ENCODE measurements at regions not wholly inside any gene's neighbourhood (a gene's known extent, or its start where the extent isn't known, plus 50 kb on each side); places are given as distances from the start of the nearest gene placed in this dataset.
"Not testable (repeated sequence)": the region's sequence is repeated elsewhere in the genome, so short reads cannot be mapped to it uniquely, and the experiment has no call there.

GRCh38 chr12:87332987-87333726 is 696.0 kb downstream of the C12orf50 start:
- H3K9me3 ChIP-seq = no peaks in the 10 kb centered on the region
- no peaks in the 10 kb centered on the region for H3K27me3 ChIP-seq
- intact Hi-C loops (cut with DNase I; ENCODE audit: low total_unique reads) = no loop called here
- TF ChIP-seq CTCF (IDR thresholded peaks at IDR 0.05) = no peak
- TF ChIP-seq POLR2A (IDR thresholded peaks at IDR 0.05) = no peak
- no peaks in the 10 kb centered on the region for H3K4me1 ChIP-seq
- H3K27ac ChIP-seq = no peak overlapping the region
- no peak overlapping the region for H3K4me3 ChIP-seq
- H3K36me3 ChIP-seq = no peaks in the 10 kb centered on the region
- no peak for DNase-seq

- intact Hi-C loops (cut with DNase I; ENCODE audit: low total_unique reads); H3K36me3 ChIP-seq; H3K4me3 ChIP-seq; H3K27ac ChIP-seq; H3K9me3 ChIP-seq; DNase-seq; H3K4me1 ChIP-seq; H3K27me3 ChIP-seq: not testable (repeated sequence)
These were observed 699.1 kb downstream of the C12orf50 start for GRCh38 chr12:87330071-87330555.

- H3K27ac ChIP-seq = no peak overlapping the region
- H3K4me1 ChIP-seq = no peaks in the 10 kb centered on the region
- no peaks in the 10 kb centered on the region for H3K9me3 ChIP-seq
- H3K27me3 ChIP-seq = no peaks in the 10 kb centered on the region
- no peak for DNase-seq
- H3K4me3 ChIP-seq = no peak overlapping the region
- H3K36me3 ChIP-seq = no peaks in the 10 kb centered on the region
- intact Hi-C loops (cut with DNase I; ENCODE audit: low total_unique reads) = no loop called here
- TF ChIP-seq POLR2A (IDR thresholded peaks at IDR 0.05) (no peak), CTCF (IDR thresholded peaks at IDR 0.05) (no peak)
These were observed 699.9 kb downstream of the C12orf50 start for GRCh38 chr12:87329076-87329863.

GRCh38 chr12:87323369-87323768 is 705.8 kb downstream of the C12orf50 start:
- H3K27me3 ChIP-seq = no peaks in the 10 kb centered on the region
- no peaks in the 10 kb centered on the region for H3K9me3 ChIP-seq
- no peak for DNase-seq
- TF ChIP-seq POLR2A (IDR thresholded peaks at IDR 0.05) (no peak), CTCF (IDR thresholded peaks at IDR 0.05) (no peak)
- intact Hi-C loops (cut with DNase I; ENCODE audit: low total_unique reads) = no loop called here
- no peak overlapping the region for H3K4me3 ChIP-seq
- H3K36me3 ChIP-seq = no peaks in the 10 kb centered on the region
- H3K27ac ChIP-seq = no peak overlapping the region
- H3K4me1 ChIP-seq = no peaks in the 10 kb centered on the region

- no peak for TF ChIP-seq CTCF (IDR thresholded peaks at IDR 0.05)
- no peak for TF ChIP-seq POLR2A (IDR thresholded peaks at IDR 0.05)
- intact Hi-C loops (cut with DNase I; ENCODE audit: low total_unique reads) = no loop called here
These were observed 708.5 kb downstream of the C12orf50 start for GRCh38 chr12:87320724-87321123.

More at GRCh38 chr12:87320724-87321123, 708.5 kb downstream of the C12orf50 start:
- Histone ChIP-seq H3K27ac (no peak overlapping the region), H3K36me3 (no peaks in the 10 kb centered on the region), H3K4me3 (no peak overlapping the region), H3K9me3 (no peaks in the 10 kb centered on the region), H3K27me3 (no peaks in the 10 kb centered on the region), H3K4me1 (no peaks in the 10 kb centered on the region)
- no peak for DNase-seq
